ENCODE measurements at regions not wholly inside any gene's neighbourhood (a gene's known extent, or its start where the extent isn't known, plus 50 kb on each side); places are given as distances from the start of the nearest gene placed in this dataset.

GRCh38 chr7:110308791-110309190 lies 782.1 kb upstream of the LRRN3 start (continued):
- TF ChIP-seq GMEB2 (CRISPR knock-in tag; IDR thresholded peaks at IDR 0.05; ENCODE audit: low read depth): no peak
- TF ChIP-seq RCOR2 (CRISPR knock-in tag; IDR thresholded peaks at IDR 0.05): no peak
- no peak for TF ChIP-seq TRIM22 (IDR thresholded peaks at IDR 0.05)
- no peak for TF ChIP-seq ZBTB14 (CRISPR knock-in tag; IDR thresholded peaks at IDR 0.05)

DNA sequence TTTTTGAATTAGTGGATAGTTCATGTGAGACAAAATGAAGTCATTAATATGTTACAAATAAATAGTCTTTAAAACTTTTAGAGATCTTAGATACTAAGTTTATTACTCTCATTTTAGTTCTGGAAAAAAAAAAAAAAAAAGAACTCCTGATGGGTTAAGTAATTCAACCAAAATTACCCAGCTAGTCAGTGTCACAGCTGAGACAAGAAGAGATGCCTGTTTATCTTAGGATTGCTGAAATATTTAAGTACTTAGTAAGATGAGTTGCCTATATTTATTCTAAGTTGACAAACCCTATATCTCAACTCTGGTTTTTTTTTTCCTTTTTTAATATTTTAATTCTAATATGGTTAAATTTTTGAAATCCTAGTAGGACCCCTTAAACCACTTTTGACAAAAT lies 781.0 kb upstream of the LRRN3 start:
- Histone ChIP-seq H3K9ac (ENCODE audit: insufficient read depth, low read depth, low read length) (no peak overlapping the region), H2AFZ (ENCODE audit: low read length) (no peak overlapping the region), H3K79me2 (ENCODE audit: insufficient read depth, low read length) (no peaks in the 10 kb centered on the region), H3K4me1 (ENCODE audit: insufficient read depth, low read length) (no peaks in the 10 kb centered on the region), H3K4me3 (replicated peaks in 1 of 3; ENCODE audit: insufficient read depth in 1 of 3, low read depth in 2 of 3, low read length in 3 of 3) (no peak overlapping the region), H4K20me1 (ENCODE audit: insufficient read depth, low read length) (no peaks in the 10 kb centered on the region), H3K9me3 (ENCODE audit: low read length) (no peaks in the 10 kb centered on the region), H3K4me2 (ENCODE audit: low read depth, low read length) (no peak overlapping the region), H3K36me3 (replicated peaks in 1 of 2; ENCODE audit: control insufficient read depth in 1 of 2, insufficient read depth in 2 of 2, low read length in 2 of 2) (no peaks in the 10 kb centered on the region), H3K27me3 (ENCODE audit: control insufficient read depth in 1 of 2, insufficient read depth in 2 of 2, low read length in 2 of 2) (no peaks in the 10 kb centered on the region), H3K27ac (ENCODE audit: extremely low read length, insufficient read depth, low read length) (no peak overlapping the region)
- intact Hi-C loops (cut with micrococcal nuclease; ENCODE audit: unreplicated experiment) (no loop called here), in situ Hi-C loops (cut with HindIII; ENCODE audit: extremely low pct_ligation_motif_present, low pct_unique_long_range_greater_than_20kb) (no loop called here)
- BruUV-seq (replicated peaks): no TSS peak
- DNase-seq (ENCODE audit: low spot score) (no peak), FAIRE-seq (no peak), ATAC-seq (no peak)
- no peak for TF ChIP-seq HNF4A (CRISPR knock-in tag; IDR thresholded peaks at IDR 0.05)
- TF ChIP-seq NFE2L1 (CRISPR knock-in tag; IDR thresholded peaks at IDR 0.05; ENCODE audit: borderline replicate concordance): no peak
- TF ChIP-seq RBM39 (IDR thresholded peaks at IDR 0.05; ENCODE audit: low read depth, low read length, poor library complexity, severe bottlenecking): no peak
- no peak for TF ChIP-seq ARNTL (CRISPR knock-in tag; IDR thresholded peaks at IDR 0.05)
- ChIA-PET POLR2A (no interaction called here), CTCF (ENCODE audit: low intra/inter-chr PET ratio, low total read pairs) (no interaction called here)
